HCT116 (cell line): ENCODE measurements at regions not wholly inside any gene's neighbourhood (a gene's known extent, or its start where the extent isn't known, plus 50 kb on each side); places are given as distances from the start of the nearest gene placed in this dataset.

Source experiments
- ATAC-seq: fragments of 200-7000 bp; cut with Tn5 transposase; 2 replicates; pipeline ENCODE4 v1.9.1; 2020; ENCODE audit warnings: mild to moderate bottlenecking, moderate library complexity
- BruUV-seq: library from RNA; stranded (reverse); fragments of 400-500 nt; replicated peaks from 2 replicates; lab custom pipeline; 2021; lab: Mats Ljungman, UMichigan
- CTCF ChIA-PET: fragments of 300-600 bp; sonication (Branson Sonifier 250); formaldehyde crosslinking; loops from one replicate; lab custom pipeline; 2021; ENCODE audit warnings: antibody characterized with exemption; lab: Charles Lee
- POLR2A ChIA-PET: fragments of 300-600, 350-600 bp; sonication (Branson Sonifier 250); formaldehyde crosslinking; loops from one replicate; lab custom pipeline; 2021; ENCODE audit warnings: antibody characterized with exemption; lab: Charles Lee
- RAD21 ChIA-PET, 2 experiments: fragments of 300-600 bp; sonication (Branson Sonifier 250); formaldehyde crosslinking; loops; one replicate each; lab custom pipeline; 2023; ENCODE audit warnings: low total read pairs in 2 of 2; ENCODE audit not compliant: uncharacterized antibody in 2 of 2, unreplicated experiment in 2 of 2, low non-redundant PET in 1 of 2; lab: Charles Lee
- DNase-seq: peaks from one replicate; pipeline ENCODE4 v3.0.0-alpha.2; 2010; ENCODE audit warnings: low read depth, low spot score
- H2AFZ ChIP-seq: fragments of 200-600 bp; shearing (Covaris generic), sonication (generic); 2 replicates; pipeline ENCODE4 v1.6.1; 2017; ENCODE audit warnings: low read depth, mixed run types, mixed read lengths, antibody characterized with exemption, low read length; ENCODE audit not compliant: poor library complexity, severe bottlenecking
- H3K27ac ChIP-seq: 2 replicates; pipeline ENCODE4 v1.5.1; 2012; ENCODE audit warnings: low read depth, low read length
- H3K27me3 ChIP-seq: fragments of 200-600 bp; sonication (generic); 2 replicates; pipeline ENCODE4 v1.6.1; 2016; ENCODE audit warnings: mixed run types, low read length, mixed read lengths; ENCODE audit not compliant: insufficient read depth
- H3K36me3 ChIP-seq, 2 experiments: fragments of 200-500 bp in 1 of 2; fragments of 200-600 bp in 1 of 2; sonication (Bioruptor generic) in 1 of 2; sonication (generic) in 1 of 2; 2 replicates each; pipeline versions ENCODE4 v1.5.1 to v1.6.1; 2014 to 2016; ENCODE audit warnings: low read length in 2 of 2, inconsistent platforms in 1 of 2, mixed read lengths in 1 of 2, mixed run types in 1 of 2; ENCODE audit not compliant: insufficient read depth in 2 of 2, control insufficient read depth in 1 of 2
- H3K4me1 ChIP-seq, 2 experiments: fragments of 200-600 bp in 1 of 2; sonication (generic) in 1 of 2; 2 replicates each; pipeline versions ENCODE4 v1.5.1 to v1.6.1; 2012 to 2017; ENCODE audit warnings: low read length in 2 of 2, inconsistent platforms in 1 of 2, mild to moderate bottlenecking in 1 of 2, mixed read lengths in 1 of 2, mixed run types in 1 of 2, moderate library complexity in 1 of 2; ENCODE audit not compliant: insufficient read depth in 2 of 2, control insufficient read depth in 1 of 2
- H3K4me2 ChIP-seq: fragments of 200-600 bp; sonication (generic); 2 replicates; pipeline ENCODE4 v1.6.1; 2017; ENCODE audit warnings: mixed run types, low read length, mixed read lengths
- H3K4me3 ChIP-seq, 2 experiments: fragments of 200-600 bp in 1 of 2; sonication (generic) in 1 of 2; replicated peaks in 1 of 2; 2 replicates each; pipeline ENCODE4 v1.5.1; 2011 to 2016; ENCODE audit warnings: low read length in 2 of 2, control low read depth in 1 of 2, low read depth in 1 of 2, mild to moderate bottlenecking in 1 of 2, mixed read lengths in 1 of 2, mixed run types in 1 of 2
- H3K79me2 ChIP-seq: fragments of 200-600 bp; sonication (generic); 2 replicates; pipeline ENCODE4 v1.6.1; 2017; ENCODE audit warnings: mild to moderate bottlenecking, mixed run types, low read length, moderate library complexity, mixed read lengths; ENCODE audit not compliant: insufficient read depth
- H3K9ac ChIP-seq: fragments of 200-600 bp; sonication (generic); 2 replicates; pipeline ENCODE4 v1.6.1; 2016; ENCODE audit warnings: low read length, mixed read lengths
- H3K9me2 ChIP-seq: fragments of 200-600 bp; sonication (generic), shearing (Covaris generic); 2 replicates; pipeline ENCODE4 v1.6.1; 2017; ENCODE audit warnings: mixed run types, mild to moderate bottlenecking, moderate library complexity; ENCODE audit not compliant: insufficient read depth
- H3K9me3 ChIP-seq, 2 experiments: fragments of 200-500 bp in 1 of 2; fragments of 200-600 bp in 1 of 2; sonication (Bioruptor generic) in 1 of 2; sonication (generic) in 1 of 2; 2 replicates each; pipeline ENCODE4 v1.6.1; 2014 to 2017; ENCODE audit warnings: low read length in 2 of 2, mixed read lengths in 2 of 2, inconsistent platforms in 1 of 2, low read depth in 1 of 2, mild to moderate bottlenecking in 1 of 2, mixed run types in 1 of 2, moderate library complexity in 1 of 2; ENCODE audit not compliant: control insufficient read depth in 1 of 2, insufficient read depth in 1 of 2
- H4K20me1 ChIP-seq: fragments of 200-600 bp; sonication (generic), shearing (Covaris generic); 2 replicates; pipeline ENCODE4 v1.6.1; 2017; ENCODE audit warnings: mixed run types, mild to moderate bottlenecking, moderate library complexity; ENCODE audit not compliant: insufficient read depth
- ATF3 ChIP-seq: IDR thresholded peaks from 2 replicates; pipeline ENCODE4 v1.6.1; 2012
- CBX3 ChIP-seq: IDR thresholded peaks from 2 replicates; pipeline ENCODE4 v1.6.1; 2012; ENCODE audit warnings: low read depth
- CEBPB ChIP-seq: IDR thresholded peaks from 2 replicates; pipeline ENCODE4 v1.6.1; 2012; ENCODE audit warnings: low read depth
- CTCF ChIP-seq, 3 experiments: fragments of 200-600 bp in 1 of 3; sonication (generic) in 1 of 3; IDR thresholded peaks in 2 of 3; conservative IDR thresholded peaks in 1 of 3; 2 replicates each; pipeline ENCODE4 v1.5.1; 2012 to 2017; ENCODE audit warnings: low read depth in 2 of 3, low read length in 2 of 3, antibody characterized with exemption in 1 of 3, borderline replicate concordance in 1 of 3, control low read depth in 1 of 3, mild to moderate bottlenecking in 1 of 3, mixed read lengths in 1 of 3, mixed run types in 1 of 3, moderate library complexity in 1 of 3; ENCODE audit not compliant: insufficient read depth in 1 of 3
- EGR1 ChIP-seq: IDR thresholded peaks from 2 replicates; pipeline ENCODE4 v1.6.1; 2012; ENCODE audit warnings: low read depth
- ELF1 ChIP-seq: IDR thresholded peaks from 2 replicates; pipeline ENCODE4 v1.6.1; 2012; ENCODE audit warnings: low read depth, borderline replicate concordance
- EZH2 ChIP-seq: fragments of 200-600 bp; sonication (generic); IDR thresholded peaks from 2 replicates; pipeline ENCODE4 v1.6.1; 2017; ENCODE audit warnings: antibody characterized with exemption, mixed run types
- EZH2phosphoT487 ChIP-seq: fragments of 200-600 bp; IDR thresholded peaks from 2 replicates; pipeline ENCODE4 v1.6.1; 2018; ENCODE audit warnings: antibody characterized with exemption, borderline replicate concordance
- FOSL1 ChIP-seq: IDR thresholded peaks from 2 replicates; pipeline ENCODE4 v1.6.1; 2012; ENCODE audit warnings: low read depth
- JUND ChIP-seq: IDR thresholded peaks from 2 replicates; pipeline ENCODE4 v1.6.1; 2012
- POLR2AphosphoS5 ChIP-seq: IDR thresholded peaks from 2 replicates; pipeline ENCODE4 v1.6.1; 2011; ENCODE audit warnings: mild to moderate bottlenecking, low read depth, low read length, moderate library complexity
- SIN3A ChIP-seq: IDR thresholded peaks from 2 replicates; pipeline ENCODE4 v1.6.1; 2012; ENCODE audit warnings: low read depth
- SRF ChIP-seq: IDR thresholded peaks from 2 replicates; pipeline ENCODE4 v1.6.1; 2012; ENCODE audit warnings: low read depth
- TCF7L2 ChIP-seq: IDR thresholded peaks from 2 replicates; pipeline ENCODE4 v1.7.0; 2011; ENCODE audit warnings: borderline replicate concordance, inconsistent platforms; ENCODE audit not compliant: insufficient read depth, insufficient read length; ENCODE audit errors: extremely low read depth
- YY1 ChIP-seq: IDR thresholded peaks from 2 replicates; pipeline ENCODE4 v1.6.1; 2011; ENCODE audit warnings: low read length, low read depth, moderate library complexity, mild to moderate bottlenecking; ENCODE audit not compliant: insufficient replicate concordance; ENCODE audit errors: extremely low read depth
- ZFX ChIP-seq: fragments of 450-650 bp; IDR thresholded peaks from 2 replicates; pipeline ENCODE4 v1.6.1; 2017
- ZNF274 ChIP-seq: fragments of 200-500 bp; sonication (Bioruptor generic); IDR thresholded peaks from 2 replicates; pipeline ENCODE4 v1.6.1; 2014; ENCODE audit warnings: mild to moderate bottlenecking, low read depth, low read length, inconsistent platforms
- intact Hi-C: fragments of 100-400 bp; cut with micrococcal nuclease; formaldehyde crosslinking; loops from 2 replicates; pipeline ENCODE4 v1.10.0; 2022
- TF ChIP-seq, protein P1 (sequence below): IDR thresholded peaks from 2 replicates; pipeline ENCODE4 v1.6.1; 2011; ENCODE audit warnings: mild to moderate bottlenecking, low read length, moderate library complexity; ENCODE audit not compliant: insufficient replicate concordance; ENCODE audit errors: extremely low read depth
- TF ChIP-seq, protein P2 (sequence below): IDR thresholded peaks from 2 replicates; pipeline ENCODE4 v1.6.1; 2012; ENCODE audit warnings: low read depth

- ATAC-seq, result no peak
- H3K79me2 ChIP-seq, result no peaks in the 10 kb centered on the region
- H3K9me2 ChIP-seq, result no peaks in the 10 kb centered on the region
- H3K4me2 ChIP-seq, result no peak overlapping the region
- no peaks in the 10 kb centered on the region for H3K9me3 ChIP-seq
- H3K4me3 ChIP-seq, result no peak overlapping the region
- RAD21 ChIA-PET, result no interaction called here
- CTCF ChIA-PET, result no interaction called here
- H3K36me3 ChIP-seq, result no peaks in the 10 kb centered on the region
- H3K9ac ChIP-seq, result no peak overlapping the region
- no TSS peak for BruUV-seq
- H4K20me1 ChIP-seq, result no peaks in the 10 kb centered on the region
- no peak overlapping the region for H3K27ac ChIP-seq
- H3K27me3 ChIP-seq, result no peaks in the 10 kb centered on the region
- POLR2A ChIA-PET, result no interaction called here
- intact Hi-C loops, result no loop called here
- no peaks in the 10 kb centered on the region for H3K4me1 ChIP-seq
- no peak overlapping the region for H2AFZ ChIP-seq
- TF ChIP-seq EGR1 (no peak), JUND (no peak), ZFX (no peak), SIN3A (no peak), ATF3 (no peak), ZNF274 (no peak), EZH2 (no peak), EZH2phosphoT487 (no peak), SRF (no peak), ELF1 (no peak), FOSL1 (no peak), CTCF (IDR thresholded peaks at IDR 0.05 in 2 of 3, conservative IDR thresholded peaks at IDR 0.05 in 1 of 3; ENCODE audit: borderline replicate concordance in 1 of 3, insufficient read depth in 1 of 3, low read depth in 2 of 3, low read length in 2 of 3) (no peak), CEBPB (no peak), TCF7L2 (no peak), POLR2AphosphoS5 (no peak), YY1 (no peak), CBX3 (no peak)
- TF ChIP-seq, protein P1, sequence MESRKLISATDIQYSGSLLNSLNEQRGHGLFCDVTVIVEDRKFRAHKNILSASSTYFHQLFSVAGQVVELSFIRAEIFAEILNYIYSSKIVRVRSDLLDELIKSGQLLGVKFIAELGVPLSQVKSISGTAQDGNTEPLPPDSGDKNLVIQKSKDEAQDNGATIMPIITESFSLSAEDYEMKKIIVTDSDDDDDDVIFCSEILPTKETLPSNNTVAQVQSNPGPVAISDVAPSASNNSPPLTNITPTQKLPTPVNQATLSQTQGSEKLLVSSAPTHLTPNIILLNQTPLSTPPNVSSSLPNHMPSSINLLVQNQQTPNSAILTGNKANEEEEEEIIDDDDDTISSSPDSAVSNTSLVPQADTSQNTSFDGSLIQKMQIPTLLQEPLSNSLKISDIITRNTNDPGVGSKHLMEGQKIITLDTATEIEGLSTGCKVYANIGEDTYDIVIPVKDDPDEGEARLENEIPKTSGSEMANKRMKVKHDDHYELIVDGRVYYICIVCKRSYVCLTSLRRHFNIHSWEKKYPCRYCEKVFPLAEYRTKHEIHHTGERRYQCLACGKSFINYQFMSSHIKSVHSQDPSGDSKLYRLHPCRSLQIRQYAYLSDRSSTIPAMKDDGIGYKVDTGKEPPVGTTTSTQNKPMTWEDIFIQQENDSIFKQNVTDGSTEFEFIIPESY, result no peak
- TF ChIP-seq, protein P2, sequence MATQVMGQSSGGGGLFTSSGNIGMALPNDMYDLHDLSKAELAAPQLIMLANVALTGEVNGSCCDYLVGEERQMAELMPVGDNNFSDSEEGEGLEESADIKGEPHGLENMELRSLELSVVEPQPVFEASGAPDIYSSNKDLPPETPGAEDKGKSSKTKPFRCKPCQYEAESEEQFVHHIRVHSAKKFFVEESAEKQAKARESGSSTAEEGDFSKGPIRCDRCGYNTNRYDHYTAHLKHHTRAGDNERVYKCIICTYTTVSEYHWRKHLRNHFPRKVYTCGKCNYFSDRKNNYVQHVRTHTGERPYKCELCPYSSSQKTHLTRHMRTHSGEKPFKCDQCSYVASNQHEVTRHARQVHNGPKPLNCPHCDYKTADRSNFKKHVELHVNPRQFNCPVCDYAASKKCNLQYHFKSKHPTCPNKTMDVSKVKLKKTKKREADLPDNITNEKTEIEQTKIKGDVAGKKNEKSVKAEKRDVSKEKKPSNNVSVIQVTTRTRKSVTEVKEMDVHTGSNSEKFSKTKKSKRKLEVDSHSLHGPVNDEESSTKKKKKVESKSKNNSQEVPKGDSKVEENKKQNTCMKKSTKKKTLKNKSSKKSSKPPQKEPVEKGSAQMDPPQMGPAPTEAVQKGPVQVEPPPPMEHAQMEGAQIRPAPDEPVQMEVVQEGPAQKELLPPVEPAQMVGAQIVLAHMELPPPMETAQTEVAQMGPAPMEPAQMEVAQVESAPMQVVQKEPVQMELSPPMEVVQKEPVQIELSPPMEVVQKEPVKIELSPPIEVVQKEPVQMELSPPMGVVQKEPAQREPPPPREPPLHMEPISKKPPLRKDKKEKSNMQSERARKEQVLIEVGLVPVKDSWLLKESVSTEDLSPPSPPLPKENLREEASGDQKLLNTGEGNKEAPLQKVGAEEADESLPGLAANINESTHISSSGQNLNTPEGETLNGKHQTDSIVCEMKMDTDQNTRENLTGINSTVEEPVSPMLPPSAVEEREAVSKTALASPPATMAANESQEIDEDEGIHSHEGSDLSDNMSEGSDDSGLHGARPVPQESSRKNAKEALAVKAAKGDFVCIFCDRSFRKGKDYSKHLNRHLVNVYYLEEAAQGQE, result no peak
- no peak for DNase-seq
Measured at GRCh38 chrX:9146657-9147056, 112.7 kb upstream of the FAM9B start.
